Lower leg skin (tissue), 3 donors: ENCODE measurements at regions not wholly inside any gene's neighbourhood (a gene's known extent, or its start where the extent isn't known, plus 50 kb on each side); places are given as distances from the start of the nearest gene placed in this dataset.

Source experiments
- POLR2A ChIP-seq, 2 donors: fragments of 450-650 bp; IDR thresholded peaks; one replicate each; pipeline ENCODE4 v1.6.1; 2016 to 2017; ENCODE audit warnings: antibody characterized with exemption in 2 of 2, mild to moderate bottlenecking in 1 of 2, moderate library complexity in 1 of 2
- TF ChIP-seq, protein P1 (sequence below), 3 donors: fragments of 450-650 bp; IDR thresholded peaks; one replicate each; pipeline ENCODE4 v1.5.1; 2016; ENCODE audit warnings: antibody characterized with exemption in 3 of 3, mild to moderate bottlenecking in 3 of 3, moderate library complexity in 2 of 3

DNA sequence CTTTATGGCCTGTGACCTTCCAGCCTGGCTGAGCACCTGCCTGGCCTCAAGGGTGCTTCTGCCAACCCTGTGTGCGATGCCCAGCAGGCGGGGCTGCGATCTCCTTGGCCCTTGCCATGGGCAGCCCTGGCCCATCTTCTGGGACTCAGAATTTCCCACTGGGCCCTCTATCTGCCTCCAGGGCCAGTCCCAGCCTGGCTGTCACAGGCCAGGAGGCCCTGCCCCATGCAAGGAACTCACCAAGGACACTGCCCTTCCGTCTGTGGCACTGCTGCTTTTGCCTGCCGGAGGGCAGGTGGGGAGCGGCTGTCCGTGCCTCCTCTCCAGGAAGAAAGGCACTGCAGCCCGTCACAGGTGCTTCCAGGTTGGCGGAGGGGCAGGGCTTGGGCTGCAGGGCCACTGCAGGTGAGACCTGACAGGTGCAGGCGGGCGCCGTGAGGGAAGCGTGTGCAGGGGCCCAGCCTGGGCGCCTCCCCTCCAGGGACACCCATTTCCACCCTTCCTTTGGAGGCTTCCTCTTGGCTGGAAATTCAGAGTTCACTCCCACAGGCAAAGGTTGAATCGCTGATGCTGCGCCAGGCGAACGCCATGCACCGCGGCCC lies 177.8 kb downstream of the KIF26A start:
- no peak for TF ChIP-seq POLR2A (IDR thresholded peaks at IDR 0.05)
- TF ChIP-seq, protein P1, sequence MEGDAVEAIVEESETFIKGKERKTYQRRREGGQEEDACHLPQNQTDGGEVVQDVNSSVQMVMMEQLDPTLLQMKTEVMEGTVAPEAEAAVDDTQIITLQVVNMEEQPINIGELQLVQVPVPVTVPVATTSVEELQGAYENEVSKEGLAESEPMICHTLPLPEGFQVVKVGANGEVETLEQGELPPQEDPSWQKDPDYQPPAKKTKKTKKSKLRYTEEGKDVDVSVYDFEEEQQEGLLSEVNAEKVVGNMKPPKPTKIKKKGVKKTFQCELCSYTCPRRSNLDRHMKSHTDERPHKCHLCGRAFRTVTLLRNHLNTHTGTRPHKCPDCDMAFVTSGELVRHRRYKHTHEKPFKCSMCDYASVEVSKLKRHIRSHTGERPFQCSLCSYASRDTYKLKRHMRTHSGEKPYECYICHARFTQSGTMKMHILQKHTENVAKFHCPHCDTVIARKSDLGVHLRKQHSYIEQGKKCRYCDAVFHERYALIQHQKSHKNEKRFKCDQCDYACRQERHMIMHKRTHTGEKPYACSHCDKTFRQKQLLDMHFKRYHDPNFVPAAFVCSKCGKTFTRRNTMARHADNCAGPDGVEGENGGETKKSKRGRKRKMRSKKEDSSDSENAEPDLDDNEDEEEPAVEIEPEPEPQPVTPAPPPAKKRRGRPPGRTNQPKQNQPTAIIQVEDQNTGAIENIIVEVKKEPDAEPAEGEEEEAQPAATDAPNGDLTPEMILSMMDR (IDR thresholded peaks at IDR 0.05) = no peak
